Neural progenitor cell (in vitro differentiated cells): ENCODE measurements at regions not wholly inside any gene's neighbourhood (a gene's known extent, or its start where the extent isn't known, plus 50 kb on each side); places are given as distances from the start of the nearest gene placed in this dataset.

Experiments
- EZH2 ChIP-seq: fragments of 200-600 bp; sonication (generic); IDR thresholded peaks from 2 replicates; pipeline ENCODE4 v1.6.1; 2017; ENCODE audit warnings: antibody characterized with exemption, mild to moderate bottlenecking, moderate library complexity
- EZH2phosphoT487 ChIP-seq: fragments of 200-600 bp; sonication (generic); IDR thresholded peaks from 2 replicates; pipeline ENCODE4 v1.6.1; 2017; ENCODE audit warnings: antibody characterized with exemption
- TF ChIP-seq, protein P1 (sequence below): fragments of 200-600 bp; sonication (generic); IDR thresholded peaks from 2 replicates; pipeline ENCODE4 v1.5.1; 2017; ENCODE audit warnings: antibody characterized with exemption, mild to moderate bottlenecking

DNA sequence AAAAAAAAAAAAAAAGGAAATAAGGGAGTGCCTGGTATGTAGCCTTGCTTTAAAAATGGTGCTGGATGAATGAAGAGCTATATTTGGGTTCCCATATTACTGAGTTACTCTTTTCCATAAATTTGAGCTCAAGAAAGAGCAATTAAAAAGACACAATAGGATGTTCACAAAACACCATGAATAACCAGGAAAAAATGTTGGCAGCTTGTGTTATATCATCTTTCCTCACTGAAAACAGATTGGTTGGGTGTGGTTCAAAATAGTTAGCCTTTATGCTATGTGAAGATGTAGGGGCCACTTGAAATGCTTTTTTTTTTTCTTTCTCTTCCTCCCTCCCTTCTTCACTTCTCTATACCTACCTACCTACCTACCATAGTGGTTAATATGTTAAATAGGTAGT lies 256.9 kb downstream of the STK31 start:
- TF ChIP-seq, protein P1, sequence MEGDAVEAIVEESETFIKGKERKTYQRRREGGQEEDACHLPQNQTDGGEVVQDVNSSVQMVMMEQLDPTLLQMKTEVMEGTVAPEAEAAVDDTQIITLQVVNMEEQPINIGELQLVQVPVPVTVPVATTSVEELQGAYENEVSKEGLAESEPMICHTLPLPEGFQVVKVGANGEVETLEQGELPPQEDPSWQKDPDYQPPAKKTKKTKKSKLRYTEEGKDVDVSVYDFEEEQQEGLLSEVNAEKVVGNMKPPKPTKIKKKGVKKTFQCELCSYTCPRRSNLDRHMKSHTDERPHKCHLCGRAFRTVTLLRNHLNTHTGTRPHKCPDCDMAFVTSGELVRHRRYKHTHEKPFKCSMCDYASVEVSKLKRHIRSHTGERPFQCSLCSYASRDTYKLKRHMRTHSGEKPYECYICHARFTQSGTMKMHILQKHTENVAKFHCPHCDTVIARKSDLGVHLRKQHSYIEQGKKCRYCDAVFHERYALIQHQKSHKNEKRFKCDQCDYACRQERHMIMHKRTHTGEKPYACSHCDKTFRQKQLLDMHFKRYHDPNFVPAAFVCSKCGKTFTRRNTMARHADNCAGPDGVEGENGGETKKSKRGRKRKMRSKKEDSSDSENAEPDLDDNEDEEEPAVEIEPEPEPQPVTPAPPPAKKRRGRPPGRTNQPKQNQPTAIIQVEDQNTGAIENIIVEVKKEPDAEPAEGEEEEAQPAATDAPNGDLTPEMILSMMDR: no peak
- no peak for TF ChIP-seq EZH2phosphoT487
- no peak for TF ChIP-seq EZH2
